Fibroblast of pulmonary artery (primary cell): ENCODE measurements at regions not wholly inside any gene's neighbourhood (a gene's known extent, or its start where the extent isn't known, plus 50 kb on each side); places are given as distances from the start of the nearest gene placed in this dataset.

Experiments used
- DNase-seq: peaks from one replicate; pipeline ENCODE4 v3.0.0-alpha.2; 2010; ENCODE audit warnings: low read depth
- H3K4me3 ChIP-seq: replicated peaks from 2 replicates; pipeline ENCODE4 v1.5.1; 2011; ENCODE audit warnings: low read depth, mild to moderate bottlenecking, control low read depth, low read length, moderate library complexity
- CTCF ChIP-seq: IDR thresholded peaks from 2 replicates; pipeline ENCODE4 v1.5.1; 2011; ENCODE audit warnings: mild to moderate bottlenecking, control low read depth, low read length, inconsistent platforms; ENCODE audit errors: missing control alignments

- no peak for TF ChIP-seq CTCF
- H3K4me3 ChIP-seq = no peak overlapping the region
- DNase-seq = no peak
Observed at GRCh38 chr7:156162451-156162850, 350.2 kb upstream of the SHH start.

- no peak for DNase-seq
- no peak for TF ChIP-seq CTCF
- H3K4me3 ChIP-seq = no peak overlapping the region
Observed at GRCh38 chr7:156160811-156161210, 348.5 kb upstream of the SHH start.

- DNase-seq = no peak
- no peak overlapping the region for H3K4me3 ChIP-seq
- TF ChIP-seq CTCF = no peak
Observed at GRCh38 chr7:156158693-156159092, 346.4 kb upstream of the SHH start.

- H3K4me3 ChIP-seq = no peak overlapping the region
- no peak for TF ChIP-seq CTCF
- DNase-seq = no peak
Observed at GRCh38 chr7:156158213-156158612, 345.9 kb upstream of the SHH start.

- no peak for TF ChIP-seq CTCF
- H3K4me3 ChIP-seq = no peak overlapping the region
- DNase-seq = no peak
Observed at GRCh38 chr7:156157409-156158012, 345.2 kb upstream of the SHH start.

- no peak for DNase-seq
- H3K4me3 ChIP-seq = no peak overlapping the region
- no peak for TF ChIP-seq CTCF
Observed at GRCh38 chr7:156156734-156157408, 344.6 kb upstream of the SHH start.
